GM23338 (cell line): ENCODE measurements at regions not wholly inside any gene's neighbourhood (a gene's known extent, or its start where the extent isn't known, plus 50 kb on each side); places are given as distances from the start of the nearest gene placed in this dataset.

Experiments
- ATAC-seq: fragments of 200-7000 bp; cut with Tn5 transposase; 3 replicates; pipeline ENCODE4 v1.9.1; 2020
- DNase-seq: peaks from one replicate; pipeline ENCODE4 v3.0.0-alpha.2; 2015; ENCODE audit warnings: low spot score
- H2AFZ ChIP-seq: fragments of 200-600 bp; sonication (generic); 2 replicates; pipeline ENCODE4 v1.8.0; 2016; ENCODE audit warnings: antibody characterized with exemption, mild to moderate bottlenecking, moderate library complexity
- H3F3A ChIP-seq: fragments of 200-600 bp; sonication (generic); replicated peaks from 2 replicates; pipeline ENCODE4 v1.8.0; 2017; ENCODE audit warnings: antibody characterized with exemption, mixed run types, low read depth
- H3K27ac ChIP-seq: fragments of 200-600 bp; sonication (generic); 2 replicates; pipeline ENCODE4 v1.6.1; 2016; ENCODE audit warnings: low read depth
- H3K27me3 ChIP-seq: fragments of 200-600 bp; sonication (generic); 2 replicates; pipeline ENCODE4 v1.8.0; 2016; ENCODE audit warnings: mild to moderate bottlenecking, mixed run types, moderate library complexity; ENCODE audit not compliant: insufficient read depth
- H3K36me3 ChIP-seq: fragments of 200-600 bp; sonication (generic); 2 replicates; pipeline ENCODE4 v1.8.0; 2016; ENCODE audit warnings: mild to moderate bottlenecking; ENCODE audit not compliant: insufficient read depth
- H3K4me1 ChIP-seq: fragments of 200-600 bp; sonication (generic); 2 replicates; pipeline ENCODE4 v1.8.0; 2016; ENCODE audit warnings: mild to moderate bottlenecking, moderate library complexity; ENCODE audit not compliant: insufficient read depth
- H3K4me2 ChIP-seq: fragments of 200-600 bp; sonication (generic); 2 replicates; pipeline ENCODE4 v1.7.1; 2017; ENCODE audit warnings: mixed run types
- H3K4me3 ChIP-seq: fragments of 200-600 bp; sonication (generic); 2 replicates; pipeline ENCODE4 v1.6.1; 2016; ENCODE audit warnings: mixed run types
- H3K79me2 ChIP-seq: fragments of 200-600 bp; sonication (generic); replicated peaks from 2 replicates; pipeline ENCODE4 v1.8.0; 2017; ENCODE audit warnings: mild to moderate bottlenecking; ENCODE audit not compliant: insufficient read depth
- H3K9me2 ChIP-seq: fragments of 200-600 bp; sonication (generic); 2 replicates; pipeline ENCODE4 v1.8.0; 2017; ENCODE audit not compliant: insufficient read depth
- H4K20me1 ChIP-seq: fragments of 200-600 bp; sonication (generic); replicated peaks from 2 replicates; pipeline ENCODE4 v1.8.0; 2017; ENCODE audit warnings: mild to moderate bottlenecking; ENCODE audit not compliant: insufficient read depth
- H3K27ac Mint-ChIP-seq: 2 replicates; pipeline ENCODE4 v1.8.0; 2020; ENCODE audit warnings: inconsistent platforms, mild to moderate bottlenecking, moderate library complexity, mixed read lengths
- H3K27me3 Mint-ChIP-seq: 3 replicates; pipeline ENCODE4 v1.8.0; 2022; ENCODE audit warnings: low read depth, mild to moderate bottlenecking, moderate library complexity, mixed read lengths, inconsistent platforms; ENCODE audit not compliant: insufficient read depth, poor library complexity
- H3K36me3 Mint-ChIP-seq: 3 replicates; pipeline ENCODE4 v1.8.0; 2021; ENCODE audit warnings: low read depth, mild to moderate bottlenecking, inconsistent platforms, moderate library complexity, mixed read lengths
- H3K4me1 Mint-ChIP-seq: 3 replicates; pipeline ENCODE4 v1.8.0; 2020; ENCODE audit warnings: mild to moderate bottlenecking, inconsistent platforms, mixed read lengths
- H3K4me3 Mint-ChIP-seq: 3 replicates; pipeline ENCODE4 v1.8.0; 2021; ENCODE audit warnings: moderate library complexity, mild to moderate bottlenecking, inconsistent platforms, mixed read lengths
- H3K9me3 Mint-ChIP-seq: 3 replicates; pipeline ENCODE4 v1.8.0; 2020; ENCODE audit warnings: moderate library complexity, mild to moderate bottlenecking, inconsistent platforms, mixed read lengths
- ETS1 ChIP-seq: IDR thresholded peaks from 2 replicates; pipeline ENCODE4 v1.6.1; 2016; ENCODE audit warnings: antibody characterized with exemption
- JUNB ChIP-seq: IDR thresholded peaks from one replicate; pipeline ENCODE4 v1.6.1; 2016; ENCODE audit warnings: antibody characterized with exemption; ENCODE audit not compliant: unreplicated experiment
- NANOG ChIP-seq: IDR thresholded peaks from 2 replicates; pipeline ENCODE4 v1.6.1; 2016; ENCODE audit warnings: antibody characterized with exemption, borderline replicate concordance
- ZNF331 ChIP-seq: fragments of 250-450 bp; sonication (Bioruptor Pico); IDR thresholded peaks from 2 replicates; pipeline ENCODE4 v1.5.0; 2020; ENCODE audit warnings: low read depth, mild to moderate bottlenecking, moderate library complexity
- ZNF462 ChIP-seq: fragments of 250-450 bp; sonication (Bioruptor Pico); IDR thresholded peaks from 2 replicates; pipeline ENCODE4 v1.5.0; 2020; ENCODE audit warnings: mild to moderate bottlenecking, moderate library complexity

- no peak for TF ChIP-seq ZNF462 (CRISPR knock-in tag)
These were observed 179.2 kb downstream of the C11orf91 start (continued) for GRCh38 chr11:33521384-33521783.

GRCh38 chr11:33520112-33520511, 180.5 kb downstream of the C11orf91 start:
- H3K9me3 Mint-ChIP-seq: no peaks in the 10 kb centered on the region

More at GRCh38 chr11:33520112-33520511, 180.5 kb downstream of the C11orf91 start:
- no peak overlapping the region for H3K4me3 Mint-ChIP-seq
- Histone ChIP-seq H2AFZ (no peak overlapping the region), H4K20me1 (no peaks in the 10 kb centered on the region), H3K27me3 (no peaks in the 10 kb centered on the region), H3K4me2 (no peak overlapping the region), H3K27ac (no peak overlapping the region), H3K79me2 (no peaks in the 10 kb centered on the region), H3K36me3 (no peaks in the 10 kb centered on the region), H3F3A (no peaks in the 10 kb centered on the region), H3K9me2 (no peaks in the 10 kb centered on the region), H3K4me1 (no peaks in the 10 kb centered on the region), H3K4me3 (no peak overlapping the region)
- H3K36me3 Mint-ChIP-seq: no peaks in the 10 kb centered on the region
- peaks cover 10% of the 10 kb centered on the region; the same call in 2 of the 3 replicates for H3K4me1 Mint-ChIP-seq
- H3K27me3 Mint-ChIP-seq: peaks cover 1% of the 10 kb centered on the region
- DNase-seq: no peak
- H3K27ac Mint-ChIP-seq: no peak overlapping the region
- no peak for ATAC-seq
- TF ChIP-seq ETS1: no peak
- no peak for TF ChIP-seq JUNB
- TF ChIP-seq NANOG: no peak
- no peak for TF ChIP-seq ZNF331
